ENCODE measurements at regions not wholly inside any gene's neighbourhood (a gene's known extent, or its start where the extent isn't known, plus 50 kb on each side); places are given as distances from the start of the nearest gene placed in this dataset.

- TF ChIP-seq, protein P1, sequence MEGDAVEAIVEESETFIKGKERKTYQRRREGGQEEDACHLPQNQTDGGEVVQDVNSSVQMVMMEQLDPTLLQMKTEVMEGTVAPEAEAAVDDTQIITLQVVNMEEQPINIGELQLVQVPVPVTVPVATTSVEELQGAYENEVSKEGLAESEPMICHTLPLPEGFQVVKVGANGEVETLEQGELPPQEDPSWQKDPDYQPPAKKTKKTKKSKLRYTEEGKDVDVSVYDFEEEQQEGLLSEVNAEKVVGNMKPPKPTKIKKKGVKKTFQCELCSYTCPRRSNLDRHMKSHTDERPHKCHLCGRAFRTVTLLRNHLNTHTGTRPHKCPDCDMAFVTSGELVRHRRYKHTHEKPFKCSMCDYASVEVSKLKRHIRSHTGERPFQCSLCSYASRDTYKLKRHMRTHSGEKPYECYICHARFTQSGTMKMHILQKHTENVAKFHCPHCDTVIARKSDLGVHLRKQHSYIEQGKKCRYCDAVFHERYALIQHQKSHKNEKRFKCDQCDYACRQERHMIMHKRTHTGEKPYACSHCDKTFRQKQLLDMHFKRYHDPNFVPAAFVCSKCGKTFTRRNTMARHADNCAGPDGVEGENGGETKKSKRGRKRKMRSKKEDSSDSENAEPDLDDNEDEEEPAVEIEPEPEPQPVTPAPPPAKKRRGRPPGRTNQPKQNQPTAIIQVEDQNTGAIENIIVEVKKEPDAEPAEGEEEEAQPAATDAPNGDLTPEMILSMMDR (optimal IDR thresholded peaks at IDR 0.05 in 1 of 3, IDR thresholded peaks at IDR 0.05 in 1 of 3, conservative IDR thresholded peaks at IDR 0.05 in 1 of 3; ENCODE audit: extremely low read depth in 1 of 3, insufficient read depth in 2 of 3, low read length in 3 of 3), result no peak
- no peak for TF ChIP-seq EZH2 (IDR thresholded peaks at IDR 0.05; ENCODE audit: low read length)
Observed at GRCh38 chr10:10320956-10321355, 696.7 kb upstream of the CELF2 start.
